Mesodermal cell (in vitro differentiated cells): ENCODE measurements at regions not wholly inside any gene's neighbourhood (a gene's known extent, or its start where the extent isn't known, plus 50 kb on each side); places are given as distances from the start of the nearest gene placed in this dataset.

Experiments used
- H3K27ac ChIP-seq: 2 replicates; pipeline ENCODE4 v1.7.0; 2013; ENCODE audit warnings: mild to moderate bottlenecking, low read depth, low read length, moderate library complexity; ENCODE audit not compliant: severe bottlenecking
- H3K36me3 ChIP-seq: 2 replicates; pipeline ENCODE4 v1.7.1; 2013; ENCODE audit warnings: mild to moderate bottlenecking, low read length, moderate library complexity; ENCODE audit not compliant: control insufficient read depth, insufficient read depth
- H3K4me1 ChIP-seq: one replicate; pipeline ENCODE4 v1.7.1; 2013; ENCODE audit warnings: mild to moderate bottlenecking, low read length; ENCODE audit not compliant: insufficient read depth, control insufficient read depth, poor library complexity, severe bottlenecking
- H3K4me3 ChIP-seq: 2 replicates; pipeline ENCODE4 v1.7.0; 2013; ENCODE audit warnings: low read length, control low read depth, mild to moderate bottlenecking; ENCODE audit not compliant: insufficient read depth, poor library complexity, severe bottlenecking; ENCODE audit errors: extremely low read depth
- H3K9me3 ChIP-seq: 2 replicates; pipeline ENCODE4 v1.7.1; 2013; ENCODE audit warnings: mild to moderate bottlenecking, low read length, moderate library complexity; ENCODE audit not compliant: control insufficient read depth
- WGBS, 2 experiments: methylation state at CpG; one replicate each; pipeline ENCODE4 v1.1.5; 2013; ENCODE audit warnings: missing lambda C conversion rate in 2 of 2; ENCODE audit not compliant: insufficient coverage in 2 of 2; 5-methylcytosine and 5-hydroxymethylcytosine counted together

GRCh38 chr12:97363693-97364092 lies 98.9 kb upstream of the RMST start:
- H3K4me1 ChIP-seq = no peaks in the 10 kb centered on the region
- no peak overlapping the region for H3K27ac ChIP-seq
- no peaks in the 10 kb centered on the region for H3K36me3 ChIP-seq
- no CpG with 5 or more reads among the region's 1 CpG for WGBS, 2 experiments
- no peaks in the 10 kb centered on the region for H3K9me3 ChIP-seq
- no peak overlapping the region for H3K4me3 ChIP-seq

GRCh38 chr12:97368462-97369163 lies 94.0 kb upstream of the RMST start:
- 63 to 75% methylated on average over 4 to 5 of the region's 7 CpGs for WGBS, 2 experiments
- no peak overlapping the region for H3K27ac ChIP-seq

GRCh38 chr12:97375310-97375709 lies 87.3 kb upstream of the RMST start:
- WGBS, 2 experiments = no CpG with 5 or more reads among the region's 2 CpGs

More at GRCh38 chr12:97368462-97369163, 94.0 kb upstream of the RMST start:
- no peak overlapping the region for H3K4me3 ChIP-seq
- H3K9me3 ChIP-seq = no peaks in the 10 kb centered on the region
- no peaks in the 10 kb centered on the region for H3K36me3 ChIP-seq
- no peaks in the 10 kb centered on the region for H3K4me1 ChIP-seq

GRCh38 chr12:97380440-97380839 lies 82.2 kb upstream of the RMST start:
- Histone ChIP-seq H3K9me3 (peaks cover 6% of the 10 kb centered on the region), H3K4me1 (no peaks in the 10 kb centered on the region), H3K4me3 (no peak overlapping the region), H3K27ac (no peak overlapping the region), H3K36me3 (no peaks in the 10 kb centered on the region)
- 89 to 100% methylated on average over 1 to 2 of the region's 2 CpGs for WGBS, 2 experiments

More at GRCh38 chr12:97375310-97375709, 87.3 kb upstream of the RMST start:
- Histone ChIP-seq H3K9me3 (no peaks in the 10 kb centered on the region), H3K4me1 (no peaks in the 10 kb centered on the region), H3K27ac (no peak overlapping the region), H3K4me3 (no peak overlapping the region), H3K36me3 (no peaks in the 10 kb centered on the region)

GRCh38 chr12:97385121-97385520 lies 77.5 kb upstream of the RMST start:
- H3K27ac ChIP-seq = no peak overlapping the region
- no peaks in the 10 kb centered on the region for H3K36me3 ChIP-seq
- H3K9me3 ChIP-seq = peaks cover 6% of the 10 kb centered on the region
- peaks cover 11% of the 10 kb centered on the region for H3K4me1 ChIP-seq
- no peak overlapping the region for H3K4me3 ChIP-seq
- WGBS, 2 experiments = no CpG with 5 or more reads among the region's 1 CpG

- WGBS, 2 experiments = 82 to 85% methylated on average over 3 to 5 of the region's 5 CpGs
- H3K9me3 ChIP-seq = peaks cover 6% of the 10 kb centered on the region
- H3K36me3 ChIP-seq = no peaks in the 10 kb centered on the region
- H3K27ac ChIP-seq = peak overlapping the region; percentile 68
- no peak overlapping the region for H3K4me3 ChIP-seq
- peaks cover 11% of the 10 kb centered on the region for H3K4me1 ChIP-seq
These were observed 76.4 kb upstream of the RMST start for GRCh38 chr12:97386133-97386581.

- H3K36me3 ChIP-seq = no peaks in the 10 kb centered on the region
- peaks cover 6% of the 10 kb centered on the region for H3K9me3 ChIP-seq
- no peak overlapping the region for H3K4me3 ChIP-seq
- H3K27ac ChIP-seq = no peak overlapping the region
- 94% methylated on average over 2 of the region's 2 CpGs; no CpG with 5 or more reads in 1 of the 2 experiments for WGBS, 2 experiments
- H3K4me1 ChIP-seq = peaks cover 11% of the 10 kb centered on the region
These were observed 74.8 kb upstream of the RMST start for GRCh38 chr12:97387844-97388243.

- Histone ChIP-seq H3K27ac (no peak overlapping the region), H3K4me3 (no peak overlapping the region), H3K4me1 (peaks cover 5% of the 10 kb centered on the region), H3K9me3 (no peaks in the 10 kb centered on the region), H3K36me3 (no peaks in the 10 kb centered on the region)
- 64 to 67% methylated on average over 3 of the region's 3 CpGs for WGBS, 2 experiments
These were observed 67.9 kb upstream of the RMST start for GRCh38 chr12:97394657-97395056.

- no peaks in the 10 kb centered on the region for H3K9me3 ChIP-seq
- no peak overlapping the region for H3K4me3 ChIP-seq
- 40 to 50% methylated on average over 1 of the region's 4 CpGs for WGBS, 2 experiments
- peaks cover 5% of the 10 kb centered on the region for H3K4me1 ChIP-seq
- H3K27ac ChIP-seq = peak overlapping the region; percentile 41
- no peaks in the 10 kb centered on the region for H3K36me3 ChIP-seq
These were observed 65.6 kb upstream of the RMST start for GRCh38 chr12:97397008-97397407.

GRCh38 chr12:97398704-97399103 lies 63.9 kb upstream of the RMST start:
- H3K9me3 ChIP-seq = no peaks in the 10 kb centered on the region
- no peak overlapping the region for H3K27ac ChIP-seq
- H3K36me3 ChIP-seq = no peaks in the 10 kb centered on the region
- peaks cover 5% of the 10 kb centered on the region for H3K4me1 ChIP-seq
- 67 to 91% methylated on average over 1 to 2 of the region's 4 CpGs for WGBS, 2 experiments
- no peak overlapping the region for H3K4me3 ChIP-seq

- Histone ChIP-seq H3K27ac (no peak overlapping the region), H3K9me3 (no peaks in the 10 kb centered on the region), H3K4me3 (no peak overlapping the region), H3K36me3 (no peaks in the 10 kb centered on the region), H3K4me1 (peaks cover 3% of the 10 kb centered on the region)
- WGBS, 2 experiments = no CpG with 5 or more reads among the region's 1 CpG
These were observed 58.5 kb upstream of the RMST start for GRCh38 chr12:97404093-97404492.
